PC-9 (cell line): ENCODE measurements at regions not wholly inside any gene's neighbourhood (a gene's known extent, or its start where the extent isn't known, plus 50 kb on each side); places are given as distances from the start of the nearest gene placed in this dataset.

ENCODE experiments used
- BruUV-seq: library from RNA; stranded (reverse); fragments of 400-500 nt; replicated peaks from 2 replicates; lab custom pipeline; 2021; lab: Mats Ljungman, UMichigan
- CTCF ChIA-PET: fragments of 300-600 bp; sonication (Branson Sonifier 250); formaldehyde crosslinking; loops from one replicate; lab custom pipeline; 2022; ENCODE audit warnings: antibody characterized with exemption; lab: Charles Lee
- POLR2A ChIA-PET: fragments of 300-600 bp; sonication (Branson Sonifier 250); formaldehyde crosslinking; loops from one replicate; lab custom pipeline; 2022; ENCODE audit warnings: antibody characterized with exemption; ENCODE audit not compliant: unreplicated experiment; lab: Charles Lee
- DNase-seq, 2 experiments: peaks; one replicate each; pipeline versions ENCODE4 v3.0.0 to v3.0.0-alpha.2; 2015 to 2022; ENCODE audit warnings: mixed read lengths in 1 of 2
- H2AFZ ChIP-seq: fragments of 200-600 bp; sonication (generic); 2 replicates; pipeline ENCODE4 v1.8.1; 2017; ENCODE audit warnings: antibody characterized with exemption
- H3F3A ChIP-seq: fragments of 200-600 bp; sonication (generic); 2 replicates; pipeline ENCODE4 v1.8.1; 2017; ENCODE audit warnings: antibody characterized with exemption, mild to moderate bottlenecking, low read depth; ENCODE audit not compliant: insufficient read depth
- H3K27ac ChIP-seq: fragments of 200-600 bp; sonication (generic); 2 replicates; pipeline ENCODE4 v1.6.1; 2016; ENCODE audit warnings: mixed run types
- H3K27me3 ChIP-seq: fragments of 200-600 bp; sonication (generic); 2 replicates; pipeline ENCODE4 v1.6.1; 2016; ENCODE audit warnings: low read depth, mixed run types; ENCODE audit not compliant: insufficient read depth
- H3K36me3 ChIP-seq: fragments of 200-600 bp; sonication (generic); 2 replicates; pipeline ENCODE4 v1.6.1; 2016; ENCODE audit warnings: low read depth, mixed run types
- H3K4me1 ChIP-seq: fragments of 200-600 bp; sonication (generic); replicated peaks from 2 replicates; pipeline ENCODE4 v1.6.1; 2016; ENCODE audit warnings: mixed run types; ENCODE audit not compliant: insufficient read depth
- H3K4me2 ChIP-seq: fragments of 200-600 bp; sonication (generic); 2 replicates; pipeline ENCODE4 v1.6.1; 2017; ENCODE audit warnings: mixed run types
- H3K4me3 ChIP-seq: fragments of 200-600 bp; sonication (generic); 2 replicates; pipeline ENCODE4 v1.6.1; 2016; ENCODE audit warnings: mixed run types
- H3K79me2 ChIP-seq: fragments of 200-600 bp; sonication (generic); 2 replicates; pipeline ENCODE4 v1.6.1; 2017; ENCODE audit warnings: low read depth, mixed run types
- H3K9me2 ChIP-seq: fragments of 200-600 bp; sonication (generic); 2 replicates; pipeline ENCODE4 v1.8.1; 2017; ENCODE audit warnings: mild to moderate bottlenecking; ENCODE audit not compliant: insufficient read depth
- H3K9me3 ChIP-seq: fragments of 200-600 bp; sonication (generic); 2 replicates; pipeline ENCODE4 v1.8.1; 2016; ENCODE audit warnings: low read depth; ENCODE audit not compliant: insufficient read depth
- H4K20me1 ChIP-seq: fragments of 200-600 bp; sonication (generic); 2 replicates; pipeline ENCODE4 v1.8.1; 2017; ENCODE audit not compliant: insufficient read depth
- EZH2 ChIP-seq: fragments of 200-600 bp; sonication (generic); IDR thresholded peaks from 2 replicates; pipeline ENCODE4 v1.8.0; 2017; ENCODE audit warnings: antibody characterized with exemption, low read depth
- intact Hi-C: fragments of 100-400 bp; cut with micrococcal nuclease; formaldehyde crosslinking; loops from one replicate; pipeline ENCODE4 v1.10.0; 2022; ENCODE audit not compliant: unreplicated experiment
- TF ChIP-seq, protein P1 (sequence below): fragments of 200-600 bp; sonication (generic); conservative IDR thresholded peaks from 2 replicates; pipeline ENCODE4 v1.6.1; 2017; ENCODE audit warnings: mixed run types, antibody characterized with exemption, mild to moderate bottlenecking, moderate library complexity

GRCh38 chr13:99074693-99075092, 96.8 kb upstream of the DOCK9 start:
- Histone ChIP-seq H3F3A (peaks cover 4% of the 10 kb centered on the region; the same call in 1 of the 2 replicates), H3K4me3 (no peak overlapping the region), H3K9me2 (no peaks in the 10 kb centered on the region), H4K20me1 (no peaks in the 10 kb centered on the region), H3K27me3 (no peaks in the 10 kb centered on the region), H3K4me1 (peaks cover under 1% of the 10 kb centered on the region), H3K4me2 (no peak overlapping the region), H3K79me2 (peaks cover 50% of the 10 kb centered on the region), H3K36me3 (peaks cover 21% of the 10 kb centered on the region; the same call in 1 of the 2 replicates), H2AFZ (no peak overlapping the region), H3K9me3 (peaks cover 11% of the 10 kb centered on the region; the same call in 1 of the 2 replicates), H3K27ac (no peak overlapping the region)
- no peak for TF ChIP-seq EZH2
- TF ChIP-seq, protein P1, sequence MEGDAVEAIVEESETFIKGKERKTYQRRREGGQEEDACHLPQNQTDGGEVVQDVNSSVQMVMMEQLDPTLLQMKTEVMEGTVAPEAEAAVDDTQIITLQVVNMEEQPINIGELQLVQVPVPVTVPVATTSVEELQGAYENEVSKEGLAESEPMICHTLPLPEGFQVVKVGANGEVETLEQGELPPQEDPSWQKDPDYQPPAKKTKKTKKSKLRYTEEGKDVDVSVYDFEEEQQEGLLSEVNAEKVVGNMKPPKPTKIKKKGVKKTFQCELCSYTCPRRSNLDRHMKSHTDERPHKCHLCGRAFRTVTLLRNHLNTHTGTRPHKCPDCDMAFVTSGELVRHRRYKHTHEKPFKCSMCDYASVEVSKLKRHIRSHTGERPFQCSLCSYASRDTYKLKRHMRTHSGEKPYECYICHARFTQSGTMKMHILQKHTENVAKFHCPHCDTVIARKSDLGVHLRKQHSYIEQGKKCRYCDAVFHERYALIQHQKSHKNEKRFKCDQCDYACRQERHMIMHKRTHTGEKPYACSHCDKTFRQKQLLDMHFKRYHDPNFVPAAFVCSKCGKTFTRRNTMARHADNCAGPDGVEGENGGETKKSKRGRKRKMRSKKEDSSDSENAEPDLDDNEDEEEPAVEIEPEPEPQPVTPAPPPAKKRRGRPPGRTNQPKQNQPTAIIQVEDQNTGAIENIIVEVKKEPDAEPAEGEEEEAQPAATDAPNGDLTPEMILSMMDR, result no peak
- intact Hi-C loops, result no loop called here
- ChIA-PET POLR2A (no interaction called here), CTCF (no interaction called here)
- BruUV-seq, result no TSS peak
- no peak for DNase-seq

- Histone ChIP-seq H3K9me2 (no peaks in the 10 kb centered on the region), H3K27me3 (no peaks in the 10 kb centered on the region), H3K4me3 (no peak overlapping the region), H3K4me1 (peaks cover 7% of the 10 kb centered on the region; the same call in 1 of the 2 replicates), H3K36me3 (peaks cover 17% of the 10 kb centered on the region; the same call in 1 of the 2 replicates), H3K79me2 (peaks cover 47% of the 10 kb centered on the region), H3F3A (no peaks in the 10 kb centered on the region), H3K4me2 (no peak overlapping the region), H4K20me1 (no peaks in the 10 kb centered on the region), H2AFZ (no peak overlapping the region), H3K9me3 (peaks cover 4% of the 10 kb centered on the region), H3K27ac (no peak overlapping the region)
- no peak for DNase-seq
- intact Hi-C loops, result no loop called here
- no TSS peak for BruUV-seq
- TF ChIP-seq EZH2, result no peak
- TF ChIP-seq, protein P1, result no peak
- ChIA-PET POLR2A (no interaction called here), CTCF (no interaction called here)
Measured at GRCh38 chr13:99075268-99076191, 97.7 kb upstream of the DOCK9 start.

- Histone ChIP-seq H3K9me3 (peaks cover 4% of the 10 kb centered on the region), H3K4me2 (no peak overlapping the region), H3K9me2 (no peaks in the 10 kb centered on the region), H3K4me1 (peaks cover 10% of the 10 kb centered on the region; the same call in 1 of the 2 replicates), H3K4me3 (no peak overlapping the region), H3K27ac (no peak overlapping the region), H3K36me3 (peaks cover 13% of the 10 kb centered on the region; the same call in 1 of the 2 replicates), H3K27me3 (no peaks in the 10 kb centered on the region), H3K79me2 (peaks cover 69% of the 10 kb centered on the region), H4K20me1 (no peaks in the 10 kb centered on the region), H2AFZ (no peak overlapping the region), H3F3A (no peaks in the 10 kb centered on the region)
- POLR2A ChIA-PET, result no interaction called here
- intact Hi-C loops, result no loop called here
- TF ChIP-seq, protein P1, result no peak
- no peak for TF ChIP-seq EZH2
- CTCF ChIA-PET, result no interaction called here
- no TSS peak for BruUV-seq
- no peak for DNase-seq
Measured at GRCh38 chr13:99078017-99078771, 100.3 kb upstream of the DOCK9 start.
